Astrocyte of the spinal cord (primary cell): ENCODE measurements at regions not wholly inside any gene's neighbourhood (a gene's known extent, or its start where the extent isn't known, plus 50 kb on each side); places are given as distances from the start of the nearest gene placed in this dataset.

Source experiments
- DNase-seq: peaks from one replicate; pipeline ENCODE4 v3.0.0; 2011; ENCODE audit warnings: low read depth, low spot score
- H3K4me3 ChIP-seq: 2 replicates; pipeline ENCODE4 v1.5.1; 2011; ENCODE audit warnings: low read depth, mild to moderate bottlenecking, low read length, moderate library complexity
- CTCF ChIP-seq: IDR thresholded peaks from 2 replicates; pipeline ENCODE4 v1.5.1; 2012; ENCODE audit warnings: low read depth, mild to moderate bottlenecking, low read length, inconsistent platforms
- in situ Hi-C: cut with HindIII; loops from 2 replicates; pipeline ENCODE4 v1.10.0; 2017; ENCODE audit warnings: low sequenced_read_pairs

DNA sequence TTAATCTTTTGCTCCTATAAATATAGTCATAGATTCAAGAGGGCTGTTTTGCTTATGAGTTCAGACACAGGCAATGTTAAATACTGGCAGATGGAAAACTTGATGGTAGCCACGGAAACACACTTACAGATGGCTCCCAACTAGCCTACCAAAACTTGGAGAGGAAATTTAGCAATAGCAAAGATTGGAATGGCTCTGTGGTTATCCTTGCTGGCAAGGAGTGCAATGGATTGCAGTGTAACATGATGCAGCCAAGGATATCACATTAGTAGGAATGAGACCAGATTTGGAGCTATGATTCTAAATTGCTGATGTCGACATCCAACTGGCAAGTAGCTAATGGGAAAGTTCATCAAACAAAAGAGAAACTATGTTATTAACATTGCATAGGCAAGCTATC lies 791.0 kb upstream of the DIAPH2 start:
- no peak for TF ChIP-seq CTCF
- peak; percentile 57 for DNase-seq
- H3K4me3 ChIP-seq, result no peak overlapping the region
- in situ Hi-C loops, result no loop called here

GRCh38 chrX:95903490-95903889 lies 781.2 kb upstream of the DIAPH2 start:
- H3K4me3 ChIP-seq, result no peak overlapping the region
- in situ Hi-C loops, result no loop called here
- TF ChIP-seq CTCF, result no peak
- no peak for DNase-seq

DNA sequence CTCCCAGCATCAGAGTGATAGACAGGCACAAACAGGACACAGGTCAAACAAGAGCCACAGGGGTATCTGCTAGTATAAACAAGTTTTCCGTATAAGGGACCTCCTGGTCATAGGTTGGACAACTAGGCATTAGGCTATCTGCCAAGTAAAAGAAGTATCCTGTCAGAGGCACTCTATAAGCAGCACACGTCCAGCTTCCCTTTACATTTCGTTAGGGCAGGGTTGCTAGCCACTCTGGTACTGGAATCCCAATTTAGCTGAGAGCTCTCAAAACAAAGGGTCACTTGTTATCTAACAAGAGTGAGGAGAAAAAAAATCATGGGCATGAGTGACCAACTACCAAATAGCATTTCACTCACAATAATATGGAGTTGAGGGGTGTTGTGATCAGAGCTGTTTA lies 780.7 kb upstream of the DIAPH2 start:
- no peak overlapping the region for H3K4me3 ChIP-seq
- DNase-seq, result no peak
- TF ChIP-seq CTCF, result no peak
- in situ Hi-C loops, result no loop called here

DNA sequence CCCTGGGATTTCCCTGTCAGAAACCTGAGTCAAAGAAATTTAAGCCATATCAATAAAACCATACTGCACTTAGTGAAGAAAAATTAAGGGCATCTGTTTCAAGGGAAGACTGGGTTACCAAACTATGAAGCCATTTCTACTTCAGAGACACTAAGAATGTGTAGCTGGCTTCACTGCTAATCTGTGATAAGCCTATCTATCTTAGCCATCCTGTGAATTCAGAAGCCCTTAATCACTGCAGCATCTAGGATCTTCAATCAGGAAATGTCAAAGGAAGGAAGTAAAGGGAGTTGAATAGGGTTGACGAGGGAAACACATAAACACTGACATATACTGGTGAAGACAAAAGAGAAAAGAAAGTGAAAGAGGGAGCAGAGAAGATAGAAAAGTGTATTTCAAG lies 777.6 kb upstream of the DIAPH2 start:
- no peak for DNase-seq
- in situ Hi-C loops, result no loop called here
- no peak overlapping the region for H3K4me3 ChIP-seq
- TF ChIP-seq CTCF, result no peak

- no peak for TF ChIP-seq CTCF
- no peak overlapping the region for H3K4me3 ChIP-seq
- no peak for DNase-seq
- in situ Hi-C loops, result no loop called here
These were observed 773.6 kb upstream of the DIAPH2 start for GRCh38 chrX:95911062-95911461.

- in situ Hi-C loops, result no loop called here
- TF ChIP-seq CTCF, result no peak
- no peak for DNase-seq
- no peak overlapping the region for H3K4me3 ChIP-seq
These were observed 765.0 kb upstream of the DIAPH2 start for GRCh38 chrX:95919605-95920004.

- no peak for TF ChIP-seq CTCF
- in situ Hi-C loops, result no loop called here
- no peak overlapping the region for H3K4me3 ChIP-seq
- no peak for DNase-seq
These were observed 739.1 kb upstream of the DIAPH2 start for GRCh38 chrX:95945528-95945927.
